WTC11 (cell line): ENCODE measurements at regions not wholly inside any gene's neighbourhood (a gene's known extent, or its start where the extent isn't known, plus 50 kb on each side); places are given as distances from the start of the nearest gene placed in this dataset.

Experiments used
- ATAC-seq: fragments of 200-7000 bp; cut with Tn5 transposase; 2 replicates; pipeline ENCODE4 v1.10.0; 2021; ENCODE audit warnings: mild to moderate bottlenecking, moderate library complexity
- CTCF ChIA-PET: fragments of 300-600 bp; sonication (Branson Sonifier 250); formaldehyde crosslinking; loops from one replicate; lab custom pipeline; 2021; ENCODE audit warnings: antibody characterized with exemption; lab: Charles Lee
- POLR2A ChIA-PET: fragments of 350-600 bp; sonication (Branson Sonifier 250); formaldehyde crosslinking; loops from one replicate; lab custom pipeline; 2021; ENCODE audit warnings: antibody characterized with exemption; lab: Charles Lee
- DNase-seq: peaks from one replicate; pipeline ENCODE4 v3.0.0; 2021; ENCODE audit warnings: low spot score
- H3K27ac Mint-ChIP-seq: 2 replicates; pipeline ENCODE4 v1.8.0; 2021; ENCODE audit warnings: mixed read lengths
- H3K27me3 Mint-ChIP-seq: 2 replicates; pipeline ENCODE4 v1.8.0; 2021; ENCODE audit warnings: low read depth, mild to moderate bottlenecking, moderate library complexity, mixed read lengths
- H3K36me3 Mint-ChIP-seq: 2 replicates; pipeline ENCODE4 v1.8.0; 2021; ENCODE audit warnings: mixed read lengths
- H3K4me1 Mint-ChIP-seq: 2 replicates; pipeline ENCODE4 v1.8.0; 2022; ENCODE audit warnings: mixed read lengths
- H3K4me3 Mint-ChIP-seq: 2 replicates; pipeline ENCODE4 v1.8.0; 2021; ENCODE audit warnings: mild to moderate bottlenecking, moderate library complexity, mixed read lengths
- H3K9me3 Mint-ChIP-seq: 2 replicates; pipeline ENCODE4 v1.8.0; 2021; ENCODE audit warnings: mixed read lengths
- ARID4B ChIP-seq: sonication (generic); formaldehyde crosslinking; IDR thresholded peaks from 2 replicates; pipeline ENCODE4 v1.8.0; 2023; ENCODE audit warnings: missing genetic modification reagents, mild to moderate bottlenecking, borderline replicate concordance
- ATF2 ChIP-seq: sonication (generic); formaldehyde crosslinking; IDR thresholded peaks from 2 replicates; pipeline ENCODE4 v1.8.1; 2022; ENCODE audit warnings: low read depth, missing genetic modification reagents, borderline replicate concordance
- CTCF ChIP-seq: fragments of 200-600 bp; IDR thresholded peaks from 2 replicates; pipeline ENCODE4 v1.8.0; 2022; ENCODE audit warnings: antibody characterized with exemption
- GABPB1 ChIP-seq: sonication (generic); formaldehyde crosslinking; IDR thresholded peaks from 2 replicates; pipeline ENCODE4 v1.8.1; 2023; ENCODE audit warnings: mild to moderate bottlenecking, missing genetic modification reagents
- KAT7 ChIP-seq: sonication (generic); formaldehyde crosslinking; IDR thresholded peaks from 2 replicates; pipeline ENCODE4 v1.8.1; 2023; ENCODE audit warnings: missing genetic modification reagents, mild to moderate bottlenecking, borderline replicate concordance
- MXD4 ChIP-seq: fragments of 250-450 bp; sonication (Bioruptor Pico); IDR thresholded peaks from 2 replicates; pipeline ENCODE4 v1.8.0; 2021; ENCODE audit warnings: mild to moderate bottlenecking, moderate library complexity, borderline replicate concordance
- NR1H2 ChIP-seq: sonication (generic); formaldehyde crosslinking; IDR thresholded peaks from 2 replicates; pipeline ENCODE4 v1.9.0; 2021; ENCODE audit warnings: mild to moderate bottlenecking, moderate library complexity, missing genetic modification reagents
- PRDM15 ChIP-seq: sonication (generic); formaldehyde crosslinking; IDR thresholded peaks from 2 replicates; pipeline ENCODE4 v1.8.0; 2022; ENCODE audit warnings: missing genetic modification reagents
- PRRX2 ChIP-seq: fragments of 250-450 bp; sonication (Bioruptor Pico); IDR thresholded peaks from 2 replicates; pipeline ENCODE4 v1.8.0; 2021; ENCODE audit warnings: mild to moderate bottlenecking
- RELA ChIP-seq: sonication (generic); formaldehyde crosslinking; IDR thresholded peaks from 2 replicates; pipeline ENCODE4 v1.8.1; 2022; ENCODE audit warnings: missing genetic modification reagents, mild to moderate bottlenecking, borderline replicate concordance
- SOX15 ChIP-seq: fragments of 250-450 bp; sonication (Bioruptor Pico); IDR thresholded peaks from 2 replicates; pipeline ENCODE4 v1.9.0; 2021; ENCODE audit warnings: mild to moderate bottlenecking
- TEAD1 ChIP-seq: sonication (generic); formaldehyde crosslinking; IDR thresholded peaks from 2 replicates; pipeline ENCODE4 v1.8.0; 2022; ENCODE audit warnings: mild to moderate bottlenecking, missing genetic modification reagents
- USF1 ChIP-seq: sonication (generic); formaldehyde crosslinking; IDR thresholded peaks from 2 replicates; pipeline ENCODE4 v1.8.0; 2022; ENCODE audit warnings: mild to moderate bottlenecking, missing genetic modification reagents
- ZNF219 ChIP-seq: sonication (generic); formaldehyde crosslinking; IDR thresholded peaks from 2 replicates; pipeline ENCODE4 v1.8.0; 2023; ENCODE audit warnings: missing genetic modification reagents, mild to moderate bottlenecking, borderline replicate concordance
- ZNF232 ChIP-seq: sonication (generic); formaldehyde crosslinking; IDR thresholded peaks from 2 replicates; pipeline ENCODE4 v1.8.0; 2022; ENCODE audit warnings: mild to moderate bottlenecking, missing genetic modification reagents
- ZNF423 ChIP-seq: fragments of 250-450 bp; sonication (Bioruptor Pico); IDR thresholded peaks from 2 replicates; pipeline ENCODE4 v2.1.2; 2022; ENCODE audit warnings: mild to moderate bottlenecking, moderate library complexity
- ZNF512 ChIP-seq: sonication (generic); formaldehyde crosslinking; IDR thresholded peaks from 2 replicates; pipeline ENCODE4 v1.8.1; 2022; ENCODE audit warnings: missing genetic modification reagents, borderline replicate concordance
- ZNF671 ChIP-seq: fragments of 250-450 bp; sonication (Bioruptor Pico); IDR thresholded peaks from 2 replicates; pipeline ENCODE4 v1.8.0; 2021; ENCODE audit warnings: mild to moderate bottlenecking
- TF ChIP-seq, protein P1 (sequence below): sonication (generic); formaldehyde crosslinking; IDR thresholded peaks from 2 replicates; pipeline ENCODE4 v1.8.1; 2022; ENCODE audit warnings: low read depth, mild to moderate bottlenecking, moderate library complexity, missing genetic modification reagents, borderline replicate concordance
- TF ChIP-seq, protein P2 (sequence below): fragments of 250-450 bp; sonication (Bioruptor Pico); IDR thresholded peaks from 2 replicates; pipeline ENCODE4 v1.9.0; 2021; ENCODE audit warnings: mild to moderate bottlenecking

DNA sequence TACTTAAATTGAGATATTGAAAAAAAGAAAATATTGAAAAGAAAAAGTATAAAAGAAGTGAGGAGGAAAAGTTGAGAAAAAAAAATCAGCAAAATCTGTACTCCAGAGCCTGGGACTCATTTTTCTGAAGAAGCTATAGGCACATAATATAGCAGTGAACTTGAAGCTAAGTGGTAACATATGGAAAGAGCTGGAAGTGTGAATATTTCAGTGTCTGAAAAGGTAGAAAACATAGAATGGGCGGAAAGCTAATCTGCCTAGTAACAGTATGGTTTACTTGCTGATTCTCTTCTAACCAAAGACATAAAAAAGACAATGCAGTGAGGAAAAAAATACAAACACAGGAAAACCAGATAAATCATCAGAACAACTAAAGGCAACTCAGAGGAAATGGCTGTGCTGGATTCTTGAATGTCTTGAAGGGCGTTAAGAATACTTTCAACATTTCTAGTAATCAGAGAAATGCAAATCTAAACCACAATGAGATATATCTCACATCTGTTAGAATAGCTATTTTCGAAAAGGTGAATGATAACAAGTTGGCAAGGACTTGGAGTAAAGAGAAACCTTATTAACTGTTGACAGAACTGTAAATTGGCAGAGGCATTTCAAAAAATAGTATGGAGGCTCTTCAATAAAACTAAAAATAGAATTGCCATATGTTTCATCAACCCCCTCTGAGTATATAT, 784.6 kb downstream of the LRFN5 start:
- H3K27ac Mint-ChIP-seq = no peak overlapping the region
- no peak overlapping the region for H3K4me3 Mint-ChIP-seq
- H3K36me3 Mint-ChIP-seq = no peaks in the 10 kb centered on the region
- ChIA-PET POLR2A (no interaction called here), CTCF (no interaction called here)
- no peak for ATAC-seq
- TF ChIP-seq TEAD1 = no peak
- no peak for TF ChIP-seq ZNF219 (CRISPR knock-in tag)
- no peak for TF ChIP-seq ZNF232
- DNase-seq = no peak
- no peaks in the 10 kb centered on the region for H3K27me3 Mint-ChIP-seq
- peaks cover 3% of the 10 kb centered on the region for H3K4me1 Mint-ChIP-seq
- H3K9me3 Mint-ChIP-seq = no peaks in the 10 kb centered on the region

DNA sequence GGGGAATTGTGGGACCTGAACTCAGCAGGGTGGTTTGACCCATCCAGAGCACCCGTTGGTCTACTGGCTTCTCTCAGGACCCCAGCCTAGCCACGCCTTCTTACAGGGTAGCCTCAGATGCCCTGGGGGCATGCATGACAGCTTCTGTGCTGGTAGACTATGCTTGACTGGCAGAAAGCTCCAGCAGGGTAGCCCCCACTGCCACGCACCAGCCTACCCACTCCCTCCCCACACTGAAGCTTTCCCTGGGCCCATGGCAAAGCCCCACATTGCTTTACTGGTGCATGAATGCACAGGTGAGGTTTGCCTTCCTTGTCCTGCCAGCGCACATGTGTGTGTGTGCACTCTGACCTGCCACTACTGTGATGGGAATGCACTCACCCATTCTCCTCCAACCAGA, 772.2 kb downstream of the LRFN5 start:
- no peaks in the 10 kb centered on the region for H3K27me3 Mint-ChIP-seq
- H3K36me3 Mint-ChIP-seq = no peaks in the 10 kb centered on the region
- H3K4me1 Mint-ChIP-seq = no peaks in the 10 kb centered on the region
- H3K9me3 Mint-ChIP-seq = no peaks in the 10 kb centered on the region
- ATAC-seq (no peak; the same call in none of the 2 replicates), DNase-seq (peak; percentile 9)
- no peak overlapping the region for H3K27ac Mint-ChIP-seq
- ChIA-PET POLR2A (no interaction called here), CTCF (no interaction called here)
- no peak overlapping the region for H3K4me3 Mint-ChIP-seq
- TF ChIP-seq USF1 (CRISPR knock-in tag) (no peak), ZNF512 (no peak), KAT7 (CRISPR knock-in tag) (no peak), SOX15 (no peak), ZNF671 (no peak), ZNF423 (CRISPR knock-in tag) (no peak), GABPB1 (CRISPR knock-in tag) (no peak), PRRX2 (CRISPR knock-in tag) (no peak), RELA (CRISPR knock-in tag) (no peak), ATF2 (CRISPR knock-in tag) (no peak), PRDM15 (CRISPR knock-in tag) (no peak), NR1H2 (CRISPR knock-in tag) (no peak), CTCF (no peak), MXD4 (CRISPR knock-in tag) (no peak), ARID4B (CRISPR knock-in tag) (no peak)
- TF ChIP-seq, protein P1, sequence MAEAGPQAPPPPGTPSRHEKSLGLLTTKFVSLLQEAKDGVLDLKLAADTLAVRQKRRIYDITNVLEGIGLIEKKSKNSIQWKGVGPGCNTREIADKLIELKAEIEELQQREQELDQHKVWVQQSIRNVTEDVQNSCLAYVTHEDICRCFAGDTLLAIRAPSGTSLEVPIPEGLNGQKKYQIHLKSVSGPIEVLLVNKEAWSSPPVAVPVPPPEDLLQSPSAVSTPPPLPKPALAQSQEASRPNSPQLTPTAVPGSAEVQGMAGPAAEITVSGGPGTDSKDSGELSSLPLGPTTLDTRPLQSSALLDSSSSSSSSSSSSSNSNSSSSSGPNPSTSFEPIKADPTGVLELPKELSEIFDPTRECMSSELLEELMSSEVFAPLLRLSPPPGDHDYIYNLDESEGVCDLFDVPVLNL (CRISPR knock-in tag) = no peak
- TF ChIP-seq, protein P2, sequence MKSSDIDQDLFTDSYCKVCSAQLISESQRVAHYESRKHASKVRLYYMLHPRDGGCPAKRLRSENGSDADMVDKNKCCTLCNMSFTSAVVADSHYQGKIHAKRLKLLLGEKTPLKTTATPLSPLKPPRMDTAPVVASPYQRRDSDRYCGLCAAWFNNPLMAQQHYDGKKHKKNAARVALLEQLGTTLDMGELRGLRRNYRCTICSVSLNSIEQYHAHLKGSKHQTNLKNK (CRISPR knock-in tag) = no peak
